Upper lobe of left lung (tissue), 4 donors: ENCODE measurements at regions not wholly inside any gene's neighbourhood (a gene's known extent, or its start where the extent isn't known, plus 50 kb on each side); places are given as distances from the start of the nearest gene placed in this dataset.

ENCODE experiments used
- POLR2A ChIP-seq, 4 donors: fragments of 450-650 bp; IDR thresholded peaks; one replicate each; pipeline ENCODE4 v1.5.1; 2016 to 2017; ENCODE audit warnings: antibody characterized with exemption in 4 of 4, mild to moderate bottlenecking in 2 of 4
- POLR2AphosphoS5 ChIP-seq, 2 donors: sonication (generic); formaldehyde crosslinking; IDR thresholded peaks; one replicate each; pipeline ENCODE4 v1.5.1; 2017; ENCODE audit warnings: antibody characterized with exemption in 2 of 2

GRCh38 chrX:9191392-9191791 lies 157.5 kb upstream of the FAM9B start:
- TF ChIP-seq POLR2AphosphoS5 (IDR thresholded peaks at IDR 0.05): no peak
- no peak for TF ChIP-seq POLR2A (IDR thresholded peaks at IDR 0.05)
